SK-N-SH (cell line): ENCODE measurements at regions not wholly inside any gene's neighbourhood (a gene's known extent, or its start where the extent isn't known, plus 50 kb on each side); places are given as distances from the start of the nearest gene placed in this dataset.

ENCODE experiments used
- CTCF ChIA-PET: fragments of 300-600, 350-600 bp; formaldehyde crosslinking; extraction: SDS; loops from one replicate; lab custom pipeline; 2021; lab: Yijun Ruan, JAX
- POLR2A ChIA-PET: fragments of 350-600 bp; sonication (Branson Sonifier 250); formaldehyde crosslinking; extraction: SDS; loops from one replicate; lab custom pipeline; 2020; ENCODE audit warnings: antibody characterized with exemption, inconsistent platforms; lab: Yijun Ruan, JAX
- DNase-seq: peaks from one replicate; pipeline ENCODE4 v3.0.0; 2012
- H2AFZ ChIP-seq: fragments of 200-600 bp; sonication (generic); 2 replicates; pipeline ENCODE4 v1.8.1; 2016; ENCODE audit warnings: antibody characterized with exemption, mild to moderate bottlenecking, low read depth
- H3F3A ChIP-seq: fragments of 200-600 bp; sonication (generic); replicated peaks from 2 replicates; pipeline ENCODE3; 2016; ENCODE audit warnings: antibody characterized with exemption, mild to moderate bottlenecking; ENCODE audit not compliant: insufficient read depth
- H3K27ac ChIP-seq, 2 experiments: fragments of 200-500 bp in 1 of 2; fragments of 200-600 bp in 1 of 2; sonication (Bioruptor generic) in 1 of 2; sonication (generic), shearing (Covaris generic) in 1 of 2; 2 replicates each; pipeline versions ENCODE4 v1.5.1 to v1.6.1; 2014 to 2016; ENCODE audit warnings: low read depth in 2 of 2, inconsistent platforms in 1 of 2, low read length in 1 of 2, mild to moderate bottlenecking in 1 of 2, mixed read lengths in 1 of 2
- H3K27me3 ChIP-seq: fragments of 200-600 bp; sonication (generic), shearing (Covaris generic); 2 replicates; pipeline ENCODE4 v1.6.1; 2016; ENCODE audit warnings: mixed run types; ENCODE audit not compliant: insufficient read depth
- H3K36me3 ChIP-seq, 2 experiments: fragments of 200-500 bp in 1 of 2; fragments of 200-600 bp in 1 of 2; sonication (Bioruptor generic) in 1 of 2; sonication (generic) in 1 of 2; replicated peaks in 1 of 2; 2 replicates each; pipeline versions ENCODE3 to v1.5.1; 2014 to 2016; ENCODE audit warnings: low read length in 1 of 2, mild to moderate bottlenecking in 1 of 2; ENCODE audit not compliant: insufficient read depth in 2 of 2, control insufficient read depth in 1 of 2
- H3K4me1 ChIP-seq, 2 experiments: fragments of 200-500 bp in 1 of 2; fragments of 200-600 bp in 1 of 2; sonication (Bioruptor generic) in 1 of 2; sonication (generic), shearing (Covaris generic) in 1 of 2; 2 replicates each; pipeline versions ENCODE4 v1.5.1 to v1.6.1; 2014 to 2016; ENCODE audit warnings: low read depth in 1 of 2, low read length in 1 of 2, mixed run types in 1 of 2; ENCODE audit not compliant: insufficient read depth in 2 of 2, control insufficient read depth in 1 of 2
- H3K4me2 ChIP-seq: fragments of 200-600 bp; sonication (generic), shearing (Covaris generic); 2 replicates; pipeline ENCODE4 v1.6.1; 2017; ENCODE audit warnings: mixed run types
- H3K4me3 ChIP-seq, 2 experiments: fragments of 200-500 bp in 1 of 2; fragments of 200-600 bp in 1 of 2; sonication (Bioruptor generic) in 1 of 2; sonication (generic), shearing (Covaris generic) in 1 of 2; 2 replicates each; pipeline versions ENCODE4 v1.5.1 to v1.8.1; 2014 to 2016; ENCODE audit warnings: low read depth in 2 of 2, inconsistent platforms in 1 of 2, low read length in 1 of 2, mild to moderate bottlenecking in 1 of 2, mixed read lengths in 1 of 2, moderate library complexity in 1 of 2
- H3K79me2 ChIP-seq: fragments of 200-600 bp; sonication (generic); 2 replicates; pipeline ENCODE4 v1.8.1; 2017; ENCODE audit warnings: mild to moderate bottlenecking; ENCODE audit not compliant: insufficient read depth
- H3K9ac ChIP-seq: fragments of 200-600 bp; sonication (generic); 2 replicates; pipeline ENCODE4 v1.6.1; 2017; ENCODE audit warnings: mixed run types
- H3K9me2 ChIP-seq: fragments of 200-600 bp; sonication (generic); 2 replicates; pipeline ENCODE4 v1.6.1; 2017; ENCODE audit warnings: mixed run types
- H3K9me3 ChIP-seq: fragments of 200-600 bp; sonication (generic); 2 replicates; pipeline ENCODE4 v1.6.1; 2017; ENCODE audit warnings: mixed run types, mild to moderate bottlenecking, moderate library complexity
- H4K20me1 ChIP-seq: fragments of 200-600 bp; sonication (generic); 2 replicates; pipeline ENCODE4 v1.6.1; 2017; ENCODE audit warnings: mild to moderate bottlenecking, mixed run types; ENCODE audit not compliant: insufficient read depth
- FOXJ3 ChIP-seq: sonication (generic); formaldehyde crosslinking; IDR thresholded peaks from 2 replicates; pipeline ENCODE4 v1.5.1; 2020; ENCODE audit warnings: mild to moderate bottlenecking, missing genetic modification reagents
- GABPA ChIP-seq: IDR thresholded peaks from 2 replicates; pipeline ENCODE4 v1.4.0; 2012; ENCODE audit warnings: low read depth, mild to moderate bottlenecking
- GATA2 ChIP-seq: sonication (generic); formaldehyde crosslinking; IDR thresholded peaks from 2 replicates; pipeline ENCODE4 v1.5.0; 2020; ENCODE audit warnings: mild to moderate bottlenecking, missing genetic modification reagents
- JUND ChIP-seq: IDR thresholded peaks from 2 replicates; pipeline ENCODE4 v1.4.0; 2012
- NFIC ChIP-seq: IDR thresholded peaks from 2 replicates; pipeline ENCODE4 v1.4.0; 2012; ENCODE audit warnings: borderline replicate concordance
- POLR2AphosphoS5 ChIP-seq: IDR thresholded peaks from 2 replicates; pipeline ENCODE4 v1.6.1; 2012; ENCODE audit warnings: low read depth, low read length
- RCOR1 ChIP-seq: fragments of 150-350 bp; IDR thresholded peaks from 2 replicates; pipeline ENCODE4 v1.6.1; 2017; ENCODE audit warnings: antibody characterized with exemption, low read length
- SMC3 ChIP-seq: IDR thresholded peaks from 2 replicates; pipeline ENCODE4 v1.6.1; 2012; ENCODE audit warnings: low read depth, low read length, improper control_type of control experiment
- TAF1 ChIP-seq: IDR thresholded peaks from 2 replicates; pipeline ENCODE4 v1.6.1; 2012; ENCODE audit warnings: low read depth, mild to moderate bottlenecking, low read length, moderate library complexity, borderline replicate concordance
- TCF12 ChIP-seq: IDR thresholded peaks from 2 replicates; pipeline ENCODE4 v1.4.0; 2012
- WGBS: methylation state at CpG from one replicate; pipeline ENCODE4 v1.1.6; 2017; ENCODE audit warnings: low lambda C conversion rate; 5-methylcytosine and 5-hydroxymethylcytosine counted together
- TF ChIP-seq, protein P1 (sequence below): IDR thresholded peaks from 2 replicates; pipeline ENCODE4; 2012
- TF ChIP-seq, protein P2 (sequence below): fragments of 200-600 bp; sonication (generic); IDR thresholded peaks from 2 replicates; pipeline ENCODE4 v1.6.1; 2017; ENCODE audit warnings: antibody characterized with exemption, mild to moderate bottlenecking, moderate library complexity
- TF ChIP-seq, protein P3 (sequence below): IDR thresholded peaks from 2 replicates; pipeline ENCODE4 v1.4.0; 2012; ENCODE audit warnings: low read depth
- TF ChIP-seq, protein P4 (sequence below): IDR thresholded peaks from 2 replicates; pipeline ENCODE4 v1.4.0; 2012; ENCODE audit warnings: low read depth, borderline replicate concordance

DNA sequence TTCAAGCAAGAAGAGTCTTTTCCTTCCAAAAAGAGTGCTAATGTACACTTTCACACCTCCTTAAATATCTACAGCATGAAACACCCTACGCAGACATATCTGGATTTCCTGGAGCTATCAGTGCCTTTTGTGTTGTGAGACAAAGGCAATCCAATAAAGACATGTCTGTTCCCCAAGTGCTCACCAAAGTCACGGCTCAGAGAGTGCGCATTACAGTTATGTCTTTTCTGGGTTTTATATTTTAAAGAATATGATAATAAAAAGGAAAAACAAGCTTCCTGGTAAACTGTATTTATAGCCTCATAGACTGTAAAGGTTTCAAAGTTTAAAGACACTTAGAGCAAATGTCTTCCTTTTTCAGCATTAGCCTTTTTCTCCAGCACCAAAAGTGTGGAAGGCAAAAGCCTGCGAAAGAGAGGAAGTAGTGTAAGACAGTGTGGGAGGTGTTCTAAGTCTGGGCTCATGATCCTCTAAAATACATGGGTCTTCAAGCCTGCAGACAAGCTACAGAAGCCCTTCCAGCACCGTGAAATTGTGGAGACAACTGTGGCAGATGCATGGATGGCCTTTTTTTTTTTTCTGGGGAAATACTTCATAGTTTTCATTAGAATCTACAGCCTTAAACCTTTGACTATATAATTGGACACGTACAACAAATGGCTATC is 135.0 kb upstream of the SLC35B3 start:
- Histone ChIP-seq H3K4me2 (no peak overlapping the region), H3K4me3 (no peak overlapping the region), H3K9me3 (no peaks in the 10 kb centered on the region), H3F3A (no peaks in the 10 kb centered on the region), H3K9me2 (no peaks in the 10 kb centered on the region), H3K79me2 (no peaks in the 10 kb centered on the region), H3K36me3 (no peaks in the 10 kb centered on the region), H3K4me1 (no peaks in the 10 kb centered on the region), H4K20me1 (no peaks in the 10 kb centered on the region), H3K27me3 (no peaks in the 10 kb centered on the region), H3K9ac (no peak overlapping the region), H2AFZ (no peak overlapping the region), H3K27ac (no peak overlapping the region)
- 40% methylated on average over 6 of the region's 6 CpGs for WGBS
- ChIA-PET POLR2A (no interaction called here), CTCF (no interaction called here)
- DNase-seq = no peak
- TF ChIP-seq, protein P1, sequence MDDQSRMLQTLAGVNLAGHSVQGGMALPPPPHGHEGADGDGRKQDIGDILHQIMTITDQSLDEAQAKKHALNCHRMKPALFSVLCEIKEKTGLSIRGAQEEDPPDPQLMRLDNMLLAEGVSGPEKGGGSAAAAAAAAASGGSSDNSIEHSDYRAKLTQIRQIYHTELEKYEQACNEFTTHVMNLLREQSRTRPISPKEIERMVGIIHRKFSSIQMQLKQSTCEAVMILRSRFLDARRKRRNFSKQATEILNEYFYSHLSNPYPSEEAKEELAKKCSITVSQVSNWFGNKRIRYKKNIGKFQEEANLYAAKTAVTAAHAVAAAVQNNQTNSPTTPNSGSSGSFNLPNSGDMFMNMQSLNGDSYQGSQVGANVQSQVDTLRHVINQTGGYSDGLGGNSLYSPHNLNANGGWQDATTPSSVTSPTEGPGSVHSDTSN = no peak
- TF ChIP-seq, protein P2, sequence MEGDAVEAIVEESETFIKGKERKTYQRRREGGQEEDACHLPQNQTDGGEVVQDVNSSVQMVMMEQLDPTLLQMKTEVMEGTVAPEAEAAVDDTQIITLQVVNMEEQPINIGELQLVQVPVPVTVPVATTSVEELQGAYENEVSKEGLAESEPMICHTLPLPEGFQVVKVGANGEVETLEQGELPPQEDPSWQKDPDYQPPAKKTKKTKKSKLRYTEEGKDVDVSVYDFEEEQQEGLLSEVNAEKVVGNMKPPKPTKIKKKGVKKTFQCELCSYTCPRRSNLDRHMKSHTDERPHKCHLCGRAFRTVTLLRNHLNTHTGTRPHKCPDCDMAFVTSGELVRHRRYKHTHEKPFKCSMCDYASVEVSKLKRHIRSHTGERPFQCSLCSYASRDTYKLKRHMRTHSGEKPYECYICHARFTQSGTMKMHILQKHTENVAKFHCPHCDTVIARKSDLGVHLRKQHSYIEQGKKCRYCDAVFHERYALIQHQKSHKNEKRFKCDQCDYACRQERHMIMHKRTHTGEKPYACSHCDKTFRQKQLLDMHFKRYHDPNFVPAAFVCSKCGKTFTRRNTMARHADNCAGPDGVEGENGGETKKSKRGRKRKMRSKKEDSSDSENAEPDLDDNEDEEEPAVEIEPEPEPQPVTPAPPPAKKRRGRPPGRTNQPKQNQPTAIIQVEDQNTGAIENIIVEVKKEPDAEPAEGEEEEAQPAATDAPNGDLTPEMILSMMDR = no peak
- no peak for TF ChIP-seq JUND
- TF ChIP-seq SMC3 = no peak
- TF ChIP-seq GATA2 (CRISPR knock-in tag) = no peak
- TF ChIP-seq NFIC = no peak
- TF ChIP-seq GABPA = no peak
- no peak for TF ChIP-seq TAF1
- TF ChIP-seq TCF12 = no peak

DNA sequence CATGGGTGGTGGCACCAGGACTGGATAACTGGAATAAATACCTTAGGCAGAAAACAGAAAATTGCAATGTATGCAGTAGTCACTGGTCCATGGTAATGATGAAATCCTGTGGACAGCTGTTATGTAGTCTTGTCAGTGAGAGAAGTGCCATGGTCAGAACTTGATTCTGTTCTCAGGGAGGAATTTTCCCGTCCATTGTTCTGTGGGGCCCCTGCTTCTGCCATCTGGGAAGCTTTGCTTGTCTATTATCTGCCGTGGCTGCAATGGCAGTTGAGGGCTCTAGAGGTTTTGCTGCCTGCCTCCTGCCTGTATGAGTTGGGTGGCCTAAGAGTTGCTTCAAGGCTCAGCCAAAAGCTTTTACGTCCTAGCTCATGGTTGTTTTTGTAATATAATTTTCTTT is 126.8 kb upstream of the SLC35B3 start:
- Histone ChIP-seq H3K27me3 (no peaks in the 10 kb centered on the region), H2AFZ (no peak overlapping the region), H3K79me2 (no peaks in the 10 kb centered on the region), H3K27ac (no peak overlapping the region), H3F3A (no peaks in the 10 kb centered on the region), H3K9ac (no peak overlapping the region), H3K36me3 (no peaks in the 10 kb centered on the region), H3K4me1 (no peaks in the 10 kb centered on the region), H3K9me3 (no peaks in the 10 kb centered on the region), H4K20me1 (no peaks in the 10 kb centered on the region)
- ChIA-PET POLR2A (no interaction called here), CTCF (no interaction called here)
- WGBS = 24% methylated on average over 3 of the region's 3 CpGs
- no peak for DNase-seq
- TF ChIP-seq POLR2AphosphoS5 (no peak), GABPA (no peak), RCOR1 (no peak), FOXJ3 (CRISPR knock-in tag) (no peak)
- TF ChIP-seq, protein P3, sequence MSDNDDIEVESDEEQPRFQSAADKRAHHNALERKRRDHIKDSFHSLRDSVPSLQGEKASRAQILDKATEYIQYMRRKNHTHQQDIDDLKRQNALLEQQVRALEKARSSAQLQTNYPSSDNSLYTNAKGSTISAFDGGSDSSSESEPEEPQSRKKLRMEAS = no peak
- TF ChIP-seq, protein P4, sequence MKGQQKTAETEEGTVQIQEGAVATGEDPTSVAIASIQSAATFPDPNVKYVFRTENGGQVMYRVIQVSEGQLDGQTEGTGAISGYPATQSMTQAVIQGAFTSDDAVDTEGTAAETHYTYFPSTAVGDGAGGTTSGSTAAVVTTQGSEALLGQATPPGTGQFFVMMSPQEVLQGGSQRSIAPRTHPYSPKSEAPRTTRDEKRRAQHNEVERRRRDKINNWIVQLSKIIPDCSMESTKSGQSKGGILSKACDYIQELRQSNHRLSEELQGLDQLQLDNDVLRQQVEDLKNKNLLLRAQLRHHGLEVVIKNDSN = no peak
- TF ChIP-seq, all 33 proteins: peak for 0
- Histone ChIP-seq H3K4me3 (no peak overlapping the region), H3K4me2 (no peak overlapping the region), H3K9me2 (no peaks in the 10 kb centered on the region)
